Stimulated activated naive CD4-positive, alpha-beta T cell (primary cell): ENCODE measurements at regions not wholly inside any gene's neighbourhood (a gene's known extent, or its start where the extent isn't known, plus 50 kb on each side); places are given as distances from the start of the nearest gene placed in this dataset.
"Not testable (repeated sequence)": the region's sequence is repeated elsewhere in the genome, so short reads cannot be mapped to it uniquely, and the experiment has no call there.

Source experiments
- DNase-seq, 6 experiments: peaks; one replicate each; lab custom pipeline; 2025; lab: John Stamatoyannopoulos, UW

GRCh38 chrX:1778817-1779216 lies 164.0 kb downstream of the ASMT start:
- DNase-seq: no peak

GRCh38 chrX:1779626-1780025 lies 164.8 kb downstream of the ASMT start:
- no peak for DNase-seq

- no peak for DNase-seq
These were observed 166.9 kb downstream of the ASMT start for GRCh38 chrX:1781766-1782165.

- no peak for DNase-seq
These were observed 169.9 kb downstream of the ASMT start for GRCh38 chrX:1784773-1785172.

GRCh38 chrX:1788300-1788911 lies 173.5 kb downstream of the ASMT start:
- DNase-seq: no peak

GRCh38 chrX:1792636-1793035 lies 177.8 kb downstream of the ASMT start:
- DNase-seq: no peak

- no peak for DNase-seq
These were observed 179.7 kb downstream of the ASMT start for GRCh38 chrX:1794586-1794985.

GRCh38 chrX:1802912-1803311 lies 188.1 kb downstream of the ASMT start:
- no peak for DNase-seq

- DNase-seq: no peak
These were observed 188.9 kb downstream of the ASMT start for GRCh38 chrX:1803741-1804140.

- no peak for DNase-seq
These were observed 192.5 kb downstream of the ASMT start for GRCh38 chrX:1807301-1807731.

- DNase-seq: no peak
These were observed 194.7 kb downstream of the ASMT start for GRCh38 chrX:1809581-1809980.

GRCh38 chrX:1813809-1814208 lies 198.9 kb downstream of the ASMT start:
- peak in 3 of 6 experiments; percentile 3 to 62 (median 18) for DNase-seq

- DNase-seq: no peak
These were observed 200.8 kb downstream of the ASMT start for GRCh38 chrX:1815456-1816175.

- not testable (repeated sequence) for DNase-seq
These were observed 201.6 kb downstream of the ASMT start for GRCh38 chrX:1816387-1816982.

GRCh38 chrX:1821846-1822245 lies 207.0 kb downstream of the ASMT start:
- no peak for DNase-seq

- DNase-seq: no peak
These were observed 210.0 kb downstream of the ASMT start for GRCh38 chrX:1824855-1825254.

- DNase-seq: no peak
These were observed 218.9 kb downstream of the ASMT start for GRCh38 chrX:1833656-1834360.

- no peak for DNase-seq
These were observed 220.2 kb downstream of the ASMT start for GRCh38 chrX:1835056-1835455.

GRCh38 chrX:1836683-1837082 lies 221.8 kb downstream of the ASMT start:
- no peak for DNase-seq

GRCh38 chrX:1841746-1842145 lies 226.9 kb downstream of the ASMT start:
- no peak for DNase-seq

GRCh38 chrX:1847000-1847399 lies 232.1 kb downstream of the ASMT start:
- DNase-seq: not testable (repeated sequence)

GRCh38 chrX:1847790-1848189 lies 232.9 kb downstream of the ASMT start:
- DNase-seq: not testable (repeated sequence)

- no peak for DNase-seq
These were observed 236.7 kb downstream of the ASMT start for GRCh38 chrX:1851527-1851926.
